SK-N-SH (cell line): ENCODE measurements at regions not wholly inside any gene's neighbourhood (a gene's known extent, or its start where the extent isn't known, plus 50 kb on each side); places are given as distances from the start of the nearest gene placed in this dataset.

Experiments used
- CTCF ChIA-PET: fragments of 300-600, 350-600 bp; formaldehyde crosslinking; extraction: SDS; loops from one replicate; lab custom pipeline; 2021; lab: Yijun Ruan, JAX
- POLR2A ChIA-PET: fragments of 350-600 bp; sonication (Branson Sonifier 250); formaldehyde crosslinking; extraction: SDS; loops from one replicate; lab custom pipeline; 2020; ENCODE audit warnings: antibody characterized with exemption, inconsistent platforms; lab: Yijun Ruan, JAX
- DNase-seq: peaks from one replicate; pipeline ENCODE4 v3.0.0; 2012
- H2AFZ ChIP-seq: fragments of 200-600 bp; sonication (generic); 2 replicates; pipeline ENCODE4 v1.8.1; 2016; ENCODE audit warnings: antibody characterized with exemption, mild to moderate bottlenecking, low read depth
- H3F3A ChIP-seq: fragments of 200-600 bp; sonication (generic); replicated peaks from 2 replicates; pipeline ENCODE3; 2016; ENCODE audit warnings: antibody characterized with exemption, mild to moderate bottlenecking; ENCODE audit not compliant: insufficient read depth
- H3K27ac ChIP-seq, 2 experiments: fragments of 200-500 bp in 1 of 2; fragments of 200-600 bp in 1 of 2; sonication (Bioruptor generic) in 1 of 2; sonication (generic), shearing (Covaris generic) in 1 of 2; 2 replicates each; pipeline versions ENCODE4 v1.5.1 to v1.6.1; 2014 to 2016; ENCODE audit warnings: low read depth in 2 of 2, inconsistent platforms in 1 of 2, low read length in 1 of 2, mild to moderate bottlenecking in 1 of 2, mixed read lengths in 1 of 2
- H3K27me3 ChIP-seq: fragments of 200-600 bp; sonication (generic), shearing (Covaris generic); 2 replicates; pipeline ENCODE4 v1.6.1; 2016; ENCODE audit warnings: mixed run types; ENCODE audit not compliant: insufficient read depth
- H3K36me3 ChIP-seq, 2 experiments: fragments of 200-500 bp in 1 of 2; fragments of 200-600 bp in 1 of 2; sonication (Bioruptor generic) in 1 of 2; sonication (generic) in 1 of 2; replicated peaks in 1 of 2; 2 replicates each; pipeline versions ENCODE3 to v1.5.1; 2014 to 2016; ENCODE audit warnings: low read length in 1 of 2, mild to moderate bottlenecking in 1 of 2; ENCODE audit not compliant: insufficient read depth in 2 of 2, control insufficient read depth in 1 of 2
- H3K4me1 ChIP-seq, 2 experiments: fragments of 200-500 bp in 1 of 2; fragments of 200-600 bp in 1 of 2; sonication (Bioruptor generic) in 1 of 2; sonication (generic), shearing (Covaris generic) in 1 of 2; 2 replicates each; pipeline versions ENCODE4 v1.5.1 to v1.6.1; 2014 to 2016; ENCODE audit warnings: low read depth in 1 of 2, low read length in 1 of 2, mixed run types in 1 of 2; ENCODE audit not compliant: insufficient read depth in 2 of 2, control insufficient read depth in 1 of 2
- H3K4me2 ChIP-seq: fragments of 200-600 bp; sonication (generic), shearing (Covaris generic); 2 replicates; pipeline ENCODE4 v1.6.1; 2017; ENCODE audit warnings: mixed run types
- H3K4me3 ChIP-seq, 2 experiments: fragments of 200-500 bp in 1 of 2; fragments of 200-600 bp in 1 of 2; sonication (Bioruptor generic) in 1 of 2; sonication (generic), shearing (Covaris generic) in 1 of 2; 2 replicates each; pipeline versions ENCODE4 v1.5.1 to v1.8.1; 2014 to 2016; ENCODE audit warnings: low read depth in 2 of 2, inconsistent platforms in 1 of 2, low read length in 1 of 2, mild to moderate bottlenecking in 1 of 2, mixed read lengths in 1 of 2, moderate library complexity in 1 of 2
- H3K79me2 ChIP-seq: fragments of 200-600 bp; sonication (generic); 2 replicates; pipeline ENCODE4 v1.8.1; 2017; ENCODE audit warnings: mild to moderate bottlenecking; ENCODE audit not compliant: insufficient read depth
- H3K9ac ChIP-seq: fragments of 200-600 bp; sonication (generic); 2 replicates; pipeline ENCODE4 v1.6.1; 2017; ENCODE audit warnings: mixed run types
- H3K9me2 ChIP-seq: fragments of 200-600 bp; sonication (generic); 2 replicates; pipeline ENCODE4 v1.6.1; 2017; ENCODE audit warnings: mixed run types
- H3K9me3 ChIP-seq: fragments of 200-600 bp; sonication (generic); 2 replicates; pipeline ENCODE4 v1.6.1; 2017; ENCODE audit warnings: mixed run types, mild to moderate bottlenecking, moderate library complexity
- H4K20me1 ChIP-seq: fragments of 200-600 bp; sonication (generic); 2 replicates; pipeline ENCODE4 v1.6.1; 2017; ENCODE audit warnings: mild to moderate bottlenecking, mixed run types; ENCODE audit not compliant: insufficient read depth
- ELF1 ChIP-seq: IDR thresholded peaks from 2 replicates; pipeline ENCODE4 v1.4.0; 2012
- EP300 ChIP-seq, 2 experiments: IDR thresholded peaks; 2 replicates each; pipeline versions ENCODE4 v1.4.0 to v1.6.1; 2012; ENCODE audit warnings: borderline replicate concordance in 1 of 2, low read depth in 1 of 2, low read length in 1 of 2
- EZH2phosphoT487 ChIP-seq: fragments of 200-600 bp; sonication (generic); IDR thresholded peaks from 2 replicates; pipeline ENCODE4 v1.6.1; 2017; ENCODE audit warnings: low read depth, mixed run types, mild to moderate bottlenecking, antibody characterized with exemption, moderate library complexity, borderline replicate concordance
- FOSL2 ChIP-seq: IDR thresholded peaks from 2 replicates; pipeline ENCODE4 v1.4.0; 2012; ENCODE audit warnings: low read depth, mild to moderate bottlenecking, moderate library complexity, borderline replicate concordance
- FOXM1 ChIP-seq: IDR thresholded peaks from 2 replicates; pipeline ENCODE4 v1.4.0; 2012; ENCODE audit warnings: low read depth, mild to moderate bottlenecking
- GABPA ChIP-seq: IDR thresholded peaks from 2 replicates; pipeline ENCODE4 v1.4.0; 2012; ENCODE audit warnings: low read depth, mild to moderate bottlenecking
- GATA2 ChIP-seq: sonication (generic); formaldehyde crosslinking; IDR thresholded peaks from 2 replicates; pipeline ENCODE4 v1.5.0; 2020; ENCODE audit warnings: mild to moderate bottlenecking, missing genetic modification reagents
- JUND ChIP-seq: IDR thresholded peaks from 2 replicates; pipeline ENCODE4 v1.4.0; 2012
- NFIC ChIP-seq: IDR thresholded peaks from 2 replicates; pipeline ENCODE4 v1.4.0; 2012; ENCODE audit warnings: borderline replicate concordance
- NRF1 ChIP-seq: IDR thresholded peaks from 2 replicates; pipeline ENCODE4 v1.6.1; 2012; ENCODE audit warnings: low read depth, mild to moderate bottlenecking, low read length
- POLR2AphosphoS5 ChIP-seq: IDR thresholded peaks from 2 replicates; pipeline ENCODE4 v1.6.1; 2012; ENCODE audit warnings: low read depth, low read length
- SMC3 ChIP-seq: IDR thresholded peaks from 2 replicates; pipeline ENCODE4 v1.6.1; 2012; ENCODE audit warnings: low read depth, low read length, improper control_type of control experiment
- WGBS: methylation state at CpG from one replicate; pipeline ENCODE4 v1.1.6; 2017; ENCODE audit warnings: low lambda C conversion rate; 5-methylcytosine and 5-hydroxymethylcytosine counted together
- TF ChIP-seq, protein P1 (sequence below): fragments of 150-350 bp; IDR thresholded peaks from 2 replicates; pipeline ENCODE4 v1.6.1; 2017; ENCODE audit warnings: antibody characterized with exemption, low read length, low read depth, borderline replicate concordance

DNA sequence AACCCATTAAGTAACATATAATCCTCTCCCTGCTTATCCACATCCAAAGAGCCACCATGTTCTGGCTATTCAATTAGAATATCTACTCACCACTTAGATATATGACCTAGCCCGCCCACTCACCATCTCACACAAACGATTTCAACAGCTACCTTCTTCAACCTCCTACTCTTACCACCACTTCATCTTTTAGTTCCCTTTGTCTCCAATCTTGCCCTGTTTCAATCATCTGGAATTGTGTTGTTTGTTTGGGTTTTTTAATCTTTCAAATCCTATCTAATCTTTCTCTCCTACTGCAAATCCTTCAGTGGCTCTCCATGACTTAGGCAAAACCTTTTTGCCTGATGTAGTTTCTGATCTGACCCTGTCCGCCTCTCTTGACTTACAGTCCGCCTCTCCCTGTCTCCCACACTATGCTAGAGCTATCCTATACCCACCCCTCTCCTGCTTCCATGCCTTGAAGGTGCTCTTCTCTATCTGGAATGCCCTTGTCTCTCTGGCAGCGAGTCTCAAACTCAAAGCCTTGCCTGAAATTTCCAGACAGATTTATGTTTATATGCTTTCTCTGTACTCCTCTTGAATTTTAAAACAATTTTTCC, 161.0 kb upstream of the CRY1 start:
- no peak overlapping the region for H2AFZ ChIP-seq
- H3K9me3 ChIP-seq, result no peaks in the 10 kb centered on the region
- H3K4me3 ChIP-seq, result no peak overlapping the region
- 26% methylated on average over 5 of the region's 5 CpGs for WGBS
- H3K9me2 ChIP-seq, result no peaks in the 10 kb centered on the region
- H3K4me1 ChIP-seq, result no peaks in the 10 kb centered on the region
- CTCF ChIA-PET, result no interaction called here
- no peak overlapping the region for H3K4me2 ChIP-seq
- POLR2A ChIA-PET, result no interaction called here
- H3K36me3 ChIP-seq, result no peaks in the 10 kb centered on the region
- no peaks in the 10 kb centered on the region for H3K79me2 ChIP-seq
- no peak for DNase-seq
- H3F3A ChIP-seq, result no peaks in the 10 kb centered on the region
- no peak for TF ChIP-seq GABPA
- TF ChIP-seq ELF1, result no peak
- TF ChIP-seq FOSL2, result no peak
- no peak for TF ChIP-seq EP300 (IDR thresholded peaks at IDR 0.05; ENCODE audit: borderline replicate concordance in 1 of 2, low read depth in 1 of 2, low read length in 1 of 2)
- no peak for TF ChIP-seq JUND
- no peak for TF ChIP-seq NFIC
- no peak for TF ChIP-seq GATA2 (CRISPR knock-in tag)
- TF ChIP-seq FOXM1, result no peak
- TF ChIP-seq, all 33 proteins: peak for 0
- no peaks in the 10 kb centered on the region; the same call in 1 of the 2 replicates for H3K27me3 ChIP-seq
- no peak overlapping the region for H3K27ac ChIP-seq
- H3K9ac ChIP-seq, result no peak overlapping the region
- no peaks in the 10 kb centered on the region for H4K20me1 ChIP-seq

DNA sequence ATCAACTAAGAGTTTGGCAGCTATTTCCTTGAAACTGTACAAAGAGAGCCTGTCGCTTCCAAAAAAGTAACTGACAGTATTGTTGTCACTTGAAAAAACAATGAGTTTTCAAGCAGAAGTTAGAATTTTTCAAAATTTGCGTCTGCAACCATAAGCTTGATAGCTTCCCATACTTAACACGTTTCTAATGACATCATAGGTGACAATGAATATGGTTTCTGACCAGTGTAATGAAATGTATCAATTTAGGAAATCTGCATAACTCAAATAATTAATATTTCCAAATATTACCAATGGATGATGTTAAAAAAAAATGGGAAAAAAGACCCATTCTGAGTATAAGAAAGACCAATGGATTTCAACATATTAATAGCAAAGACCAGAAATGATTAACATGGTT, 165.4 kb upstream of the CRY1 start:
- Histone ChIP-seq H3K36me3 (no peaks in the 10 kb centered on the region), H3K4me2 (no peak overlapping the region), H3K79me2 (no peaks in the 10 kb centered on the region), H4K20me1 (no peaks in the 10 kb centered on the region), H3K27ac (no peak overlapping the region), H3K4me3 (no peak overlapping the region), H3K9me2 (no peaks in the 10 kb centered on the region), H2AFZ (no peak overlapping the region), H3K9ac (no peak overlapping the region), H3F3A (no peaks in the 10 kb centered on the region), H3K9me3 (no peaks in the 10 kb centered on the region), H3K4me1 (no peaks in the 10 kb centered on the region), H3K27me3 (no peaks in the 10 kb centered on the region; the same call in 1 of the 2 replicates)
- ChIA-PET CTCF (no interaction called here), POLR2A (no interaction called here)
- WGBS, result 43% methylated on average over 3 of the region's 3 CpGs
- no peak for DNase-seq
- no peak for TF ChIP-seq POLR2AphosphoS5
- TF ChIP-seq, protein P1, sequence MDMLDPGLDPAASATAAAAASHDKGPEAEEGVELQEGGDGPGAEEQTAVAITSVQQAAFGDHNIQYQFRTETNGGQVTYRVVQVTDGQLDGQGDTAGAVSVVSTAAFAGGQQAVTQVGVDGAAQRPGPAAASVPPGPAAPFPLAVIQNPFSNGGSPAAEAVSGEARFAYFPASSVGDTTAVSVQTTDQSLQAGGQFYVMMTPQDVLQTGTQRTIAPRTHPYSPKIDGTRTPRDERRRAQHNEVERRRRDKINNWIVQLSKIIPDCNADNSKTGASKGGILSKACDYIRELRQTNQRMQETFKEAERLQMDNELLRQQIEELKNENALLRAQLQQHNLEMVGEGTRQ, result no peak
- TF ChIP-seq EZH2phosphoT487, result no peak
- no peak for TF ChIP-seq NRF1
- no peak for TF ChIP-seq FOXM1
- TF ChIP-seq SMC3, result no peak
- no peak for TF ChIP-seq JUND
